HG03565 (cell line): ENCODE measurements at regions not wholly inside any gene's neighbourhood (a gene's known extent, or its start where the extent isn't known, plus 50 kb on each side); places are given as distances from the start of the nearest gene placed in this dataset.
A peak's percentile ranks its signal among the peaks of the same experiment; 100 is the strongest.

Experiments used
- ATAC-seq: cut with Tn5 transposase; IDR thresholded peaks from one replicate; pipeline ENCODE4 v1.9.1; 2021; ENCODE audit warnings: mild to moderate bottlenecking, moderate library complexity; ENCODE audit not compliant: unreplicated experiment

DNA sequence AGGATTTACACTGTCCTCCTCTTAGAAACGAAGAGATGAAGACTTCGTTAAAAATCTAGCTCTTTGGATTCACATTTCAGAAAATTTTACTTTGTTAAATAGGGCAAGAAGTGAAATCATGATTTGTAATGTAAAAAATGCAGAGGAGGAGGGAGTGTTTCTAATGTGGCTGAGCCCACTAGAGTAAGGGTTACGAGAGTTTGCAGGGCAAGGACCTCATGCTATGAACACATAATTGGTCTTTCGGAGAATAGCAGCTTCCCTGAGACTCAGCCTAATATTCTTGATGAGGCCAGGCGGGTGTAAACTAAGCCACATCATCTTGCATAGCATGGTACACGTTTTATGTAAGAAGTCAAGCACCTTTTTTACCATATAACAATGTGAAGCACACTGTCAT lies 191.0 kb upstream of the ADAMTS16 start:
- no peak for ATAC-seq

DNA sequence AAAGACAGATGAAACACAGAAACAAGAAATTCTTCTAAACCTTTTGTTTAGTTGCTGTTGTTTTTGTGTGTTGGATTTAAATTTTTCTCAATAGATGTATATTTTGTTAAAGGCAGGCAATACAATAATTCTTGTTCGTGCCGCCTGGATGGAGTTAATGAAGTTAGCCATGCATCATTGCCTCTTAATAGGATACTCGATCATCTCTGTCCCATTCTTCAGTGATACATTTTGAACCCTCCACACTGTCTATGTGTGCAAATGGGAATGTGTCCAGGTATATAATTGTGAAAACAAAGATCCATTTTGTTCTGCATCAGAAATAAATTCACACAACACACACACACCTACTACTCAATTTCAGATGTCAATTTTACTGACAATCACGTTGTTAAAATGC lies 186.6 kb upstream of the ADAMTS16 start:
- no peak for ATAC-seq

DNA sequence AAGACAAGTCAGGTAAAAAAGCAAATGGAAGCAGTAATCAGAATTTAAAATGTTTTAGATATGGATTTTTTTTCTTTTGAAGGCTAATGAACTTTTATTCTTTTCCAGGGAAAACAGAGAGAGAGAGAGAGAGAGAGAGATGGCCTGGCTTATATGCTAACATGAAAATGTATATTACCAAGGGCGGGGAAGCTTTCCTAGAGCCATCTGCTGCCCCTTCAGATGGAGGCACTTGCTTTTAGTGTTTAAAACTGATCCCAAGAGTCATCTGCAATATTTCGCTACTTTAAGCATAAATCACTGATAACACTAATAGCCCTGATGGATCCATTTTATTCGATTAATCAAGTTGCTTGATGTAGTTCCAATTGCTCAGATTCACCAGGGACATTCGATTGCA lies 186.1 kb upstream of the ADAMTS16 start:
- no peak for ATAC-seq

DNA sequence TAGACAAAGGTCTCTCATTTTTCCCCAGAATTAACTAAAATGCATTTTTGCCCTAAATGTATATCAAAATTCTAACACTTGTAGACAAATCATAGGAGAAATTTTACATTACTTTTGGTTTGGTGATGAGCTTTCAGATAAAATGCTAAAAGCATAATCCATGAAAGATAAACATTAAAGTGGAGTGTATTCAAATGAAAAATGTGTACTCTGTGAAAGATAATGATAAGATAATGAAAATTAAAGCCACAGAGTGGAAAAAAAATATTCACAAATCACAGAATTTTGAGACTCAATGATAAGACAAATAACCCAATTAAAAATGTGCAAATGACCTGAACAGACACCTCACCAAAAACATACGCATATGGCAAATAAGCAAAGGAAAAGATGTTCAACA lies 176.9 kb upstream of the ADAMTS16 start:
- ATAC-seq, result no peak

DNA sequence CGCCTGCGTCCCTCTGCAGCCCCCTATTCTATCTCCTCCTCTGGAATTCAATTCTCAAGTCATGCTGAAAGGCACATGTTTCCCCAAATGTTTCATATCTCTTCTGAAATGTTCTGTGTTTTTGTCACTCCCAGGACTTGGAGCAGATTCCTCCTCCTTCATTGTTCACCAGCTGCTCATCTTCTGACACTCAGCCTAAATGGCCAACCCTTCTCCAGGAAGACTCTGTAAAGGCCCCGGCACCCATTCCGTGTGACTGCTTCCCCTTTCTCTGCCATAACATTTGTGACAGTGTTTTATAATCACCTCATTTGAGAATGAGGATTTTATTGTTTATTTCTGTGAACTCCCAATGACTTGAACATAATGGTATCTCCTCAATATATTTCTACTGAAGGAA lies 170.8 kb upstream of the ADAMTS16 start:
- ATAC-seq, result no peak

DNA sequence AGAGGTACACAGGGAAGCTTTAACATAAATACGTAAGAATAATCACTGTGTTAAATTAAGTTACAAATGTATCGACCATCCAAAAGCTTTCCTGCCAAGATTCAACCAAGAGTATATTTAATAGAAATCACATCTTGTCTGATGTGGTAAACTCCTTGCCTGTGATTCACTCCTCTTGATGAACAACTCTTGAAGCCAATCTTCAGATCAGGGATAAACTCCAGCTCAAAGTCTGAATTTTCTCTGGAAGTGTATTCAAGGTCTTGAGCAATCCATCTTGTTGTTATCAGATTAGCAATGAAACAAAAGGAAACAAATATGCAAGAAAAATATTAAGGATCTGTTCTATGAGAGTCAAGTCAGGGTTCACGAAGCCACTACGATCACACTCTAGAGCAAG lies 170.0 kb upstream of the ADAMTS16 start:
- ATAC-seq, result no peak

DNA sequence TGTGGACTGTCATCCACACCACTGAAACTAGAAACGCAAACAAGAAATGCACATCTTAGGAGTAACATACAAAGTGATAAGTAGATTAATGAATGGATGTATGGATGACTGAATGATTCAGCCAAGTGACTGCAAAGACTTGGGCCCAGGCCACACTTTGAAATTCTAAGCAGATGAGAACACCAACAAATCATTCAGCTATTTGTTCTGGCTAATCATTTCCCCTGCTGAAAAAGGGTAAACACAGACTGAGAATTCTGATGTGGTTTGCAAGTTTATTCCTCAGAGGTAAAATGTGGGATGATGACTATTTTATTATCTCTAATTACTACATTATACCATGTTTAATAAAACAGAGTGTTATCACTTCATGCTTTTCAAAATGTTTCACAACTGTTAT lies 163.2 kb upstream of the ADAMTS16 start:
- no peak for ATAC-seq

DNA sequence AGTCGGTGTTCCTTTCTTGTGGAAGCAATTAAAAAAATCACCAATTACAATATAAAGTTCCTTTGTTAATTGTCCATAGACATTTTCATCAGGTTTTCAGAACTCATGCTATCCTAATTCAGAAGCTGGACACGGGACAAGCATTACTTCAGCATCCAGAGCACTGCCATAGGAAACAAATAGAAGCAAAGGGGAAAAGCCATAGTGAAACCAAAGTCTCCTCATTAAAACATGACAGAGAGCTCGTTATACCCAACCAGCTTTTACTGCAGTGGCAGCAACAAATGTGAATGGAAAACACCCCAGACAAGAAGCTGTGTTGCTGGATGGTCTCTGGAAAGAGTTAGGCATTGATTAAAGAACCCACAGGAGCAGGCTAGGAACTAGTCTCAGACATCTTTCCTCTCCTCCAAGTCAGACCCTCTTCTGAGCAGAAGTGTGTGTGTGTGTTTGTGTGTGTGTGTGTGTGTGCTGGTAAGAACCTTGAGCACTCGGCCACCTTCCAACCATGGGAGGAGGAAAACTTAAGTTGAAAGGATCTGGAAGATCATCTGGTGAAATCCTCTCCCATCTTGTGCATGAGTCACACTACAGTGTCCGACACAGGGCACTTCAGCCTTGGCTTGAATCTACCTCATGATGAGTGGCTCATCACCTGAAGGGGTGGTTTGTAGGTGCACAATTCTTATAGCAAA lies 162.6 kb upstream of the ADAMTS16 start:
- ATAC-seq, result no peak

DNA sequence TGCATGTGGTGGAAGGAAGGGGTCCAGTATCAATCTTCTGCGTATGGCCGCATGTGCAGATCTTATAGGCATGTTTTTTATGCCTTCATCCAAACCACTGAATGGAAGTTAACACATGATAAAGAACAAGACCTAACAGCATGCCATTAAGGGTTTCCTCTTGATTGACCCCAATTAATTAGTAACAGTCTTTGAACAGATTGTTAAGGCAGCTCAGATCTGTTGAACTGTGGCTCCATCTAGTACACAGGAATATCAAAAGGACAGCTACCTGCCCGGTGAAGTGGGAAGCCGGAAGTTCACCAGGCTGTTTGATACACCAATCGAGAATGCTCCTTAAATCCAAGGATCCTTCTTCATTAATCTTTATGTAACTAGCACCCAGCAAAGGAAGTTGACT lies 159.9 kb upstream of the ADAMTS16 start:
- no peak for ATAC-seq

DNA sequence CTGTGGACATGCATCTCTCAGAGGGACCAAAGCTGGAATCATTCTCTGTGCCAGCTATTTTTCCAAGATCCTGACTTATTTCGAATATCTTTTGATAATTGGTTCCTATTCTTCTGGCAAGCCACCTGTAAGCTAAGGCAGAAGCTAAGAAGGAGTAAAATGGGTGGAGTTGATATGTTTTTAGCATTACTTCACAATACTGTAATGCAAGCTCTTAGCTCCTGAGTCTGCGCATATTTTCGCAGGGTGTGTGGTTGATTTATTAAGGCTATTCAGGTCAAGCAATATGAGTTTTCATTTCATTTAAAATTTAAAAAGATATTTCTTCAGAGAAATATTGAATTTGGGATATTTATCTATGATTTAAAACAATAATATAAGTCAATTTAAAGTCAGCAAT lies 158.5 kb upstream of the ADAMTS16 start:
- no peak for ATAC-seq

DNA sequence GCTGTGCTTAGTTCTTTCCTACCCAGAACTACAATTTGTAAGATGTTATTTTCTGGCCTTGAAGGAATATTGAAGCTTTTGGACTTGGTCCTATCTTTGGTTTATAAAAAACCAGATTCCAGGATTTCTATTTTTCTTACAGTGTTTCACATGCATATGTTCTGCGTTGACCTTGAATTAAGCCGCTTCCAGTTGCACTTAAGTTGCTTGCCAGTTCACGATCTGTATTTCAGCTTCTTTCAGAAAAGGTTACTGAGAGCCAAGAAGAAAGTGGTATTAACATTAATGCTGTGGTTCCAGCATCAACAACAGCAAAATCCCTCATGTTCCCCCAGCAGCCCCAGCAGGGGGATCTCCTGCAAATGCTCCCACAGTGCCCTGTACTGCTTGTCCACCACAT lies 156.4 kb upstream of the ADAMTS16 start:
- ATAC-seq, result no peak

DNA sequence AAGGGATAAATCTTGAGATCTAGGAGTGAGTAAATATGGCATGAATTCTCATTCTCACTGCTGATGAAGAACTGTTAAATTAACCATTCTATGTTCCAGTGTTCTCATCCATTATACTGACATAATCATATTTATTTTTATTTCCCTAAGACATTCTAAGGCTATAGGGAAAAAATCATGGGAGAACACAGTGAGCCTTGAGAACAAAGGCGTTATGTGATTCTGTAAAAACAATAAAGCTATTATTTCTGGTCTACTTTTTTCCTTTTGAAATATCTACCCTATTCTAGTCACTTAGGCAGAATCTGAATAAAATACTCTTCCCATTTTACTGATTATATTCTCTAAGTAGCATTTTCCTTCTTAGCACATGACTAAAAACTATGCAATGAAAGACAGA lies 155.7 kb upstream of the ADAMTS16 start:
- no peak for ATAC-seq

DNA sequence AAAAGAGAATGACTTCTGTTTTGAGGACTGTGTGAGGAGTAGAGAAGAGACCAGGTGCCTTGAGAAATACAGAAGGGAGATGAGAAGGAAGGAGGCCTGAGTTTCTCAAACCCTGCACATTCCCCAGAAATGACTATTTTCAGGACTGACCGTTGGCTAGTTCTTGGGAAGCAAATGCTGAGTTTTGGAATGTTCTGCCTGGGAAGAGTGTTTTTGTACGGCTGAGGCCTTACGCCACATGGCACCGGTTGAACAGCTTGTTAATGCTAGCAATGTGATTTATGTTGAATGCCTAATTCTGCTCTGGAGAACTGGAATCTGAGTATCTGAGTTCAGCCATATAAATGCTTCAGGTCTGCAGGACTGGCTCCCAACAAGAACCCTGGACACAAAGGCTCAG lies 152.7 kb upstream of the ADAMTS16 start:
- ATAC-seq, result no peak

DNA sequence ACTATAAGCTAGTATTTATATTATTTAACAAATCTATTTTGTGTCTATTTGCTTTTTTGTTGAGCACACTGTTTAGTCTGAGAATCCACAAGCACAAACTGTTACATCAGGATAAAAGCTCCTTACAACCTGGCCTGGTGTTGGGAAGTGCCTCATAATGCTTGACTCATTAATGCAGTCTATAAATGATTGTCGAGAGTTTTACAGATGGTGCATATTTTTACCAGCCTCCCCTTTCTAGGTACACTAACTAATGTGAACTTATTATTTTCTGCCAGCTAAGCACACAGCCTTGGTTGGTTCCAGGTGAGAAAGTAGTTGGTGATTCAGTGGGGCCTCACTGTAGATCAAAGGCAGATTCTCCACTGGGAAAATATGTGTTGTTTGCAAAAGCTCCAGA lies 151.0 kb upstream of the ADAMTS16 start:
- ATAC-seq, result no peak

DNA sequence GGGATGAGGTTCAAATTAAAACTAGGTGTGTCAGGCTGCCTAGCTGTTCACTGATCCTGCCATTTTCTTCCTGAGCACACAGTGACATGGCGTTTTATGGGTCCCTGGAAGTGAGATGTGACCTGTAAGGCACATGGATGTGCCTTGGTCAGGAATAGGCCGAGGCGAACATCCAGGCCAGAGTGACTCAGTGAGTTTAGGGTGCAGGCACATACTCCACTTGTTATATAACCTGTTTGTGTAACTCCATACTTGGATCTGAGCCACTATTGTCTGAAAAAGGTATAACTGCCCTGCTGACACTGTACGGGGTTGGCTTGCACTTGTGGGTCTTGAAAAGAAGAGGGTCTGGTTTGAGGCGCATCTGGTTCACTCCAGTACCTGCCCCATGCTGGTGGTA lies 150.1 kb upstream of the ADAMTS16 start:
- no peak for ATAC-seq

DNA sequence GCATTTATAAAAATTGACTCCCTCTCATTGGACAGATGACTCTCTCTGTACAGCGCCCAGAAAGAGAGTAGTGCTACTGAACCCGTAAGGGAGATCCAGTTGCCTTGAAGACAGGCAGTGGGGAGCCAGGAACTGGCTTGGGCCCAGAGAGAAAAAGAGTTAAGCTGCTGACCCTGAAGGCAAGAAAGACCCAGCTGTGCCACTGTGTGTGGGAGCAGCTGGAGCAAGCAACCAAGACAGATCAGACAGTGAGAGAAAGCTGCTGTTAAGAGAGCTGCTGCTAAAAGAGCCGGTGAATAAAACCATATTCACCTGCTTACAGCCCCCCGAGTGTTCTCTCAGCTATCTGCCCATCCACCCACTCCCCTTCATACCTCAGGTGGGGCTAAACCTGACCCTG lies 149.7 kb upstream of the ADAMTS16 start:
- ATAC-seq, result no peak

DNA sequence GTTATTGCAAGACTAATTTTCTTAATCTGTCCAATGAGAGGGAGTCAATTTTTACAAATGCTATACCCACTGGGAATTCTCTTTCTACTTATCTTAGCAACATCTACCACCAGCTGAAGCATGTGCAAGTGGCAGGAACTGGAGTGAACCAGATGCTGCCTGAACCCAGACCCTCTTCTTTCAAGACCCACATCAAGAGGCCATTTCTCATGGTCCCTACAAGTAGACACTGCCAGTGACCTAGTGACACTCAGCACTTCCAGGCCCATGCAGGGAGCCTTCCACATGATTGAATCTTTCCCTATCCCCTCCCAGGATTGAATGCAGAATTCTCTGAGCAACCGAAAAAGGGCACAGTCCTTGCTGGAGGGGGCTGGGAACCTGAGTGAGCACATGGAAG lies 148.2 kb upstream of the ADAMTS16 start:
- no peak for ATAC-seq

DNA sequence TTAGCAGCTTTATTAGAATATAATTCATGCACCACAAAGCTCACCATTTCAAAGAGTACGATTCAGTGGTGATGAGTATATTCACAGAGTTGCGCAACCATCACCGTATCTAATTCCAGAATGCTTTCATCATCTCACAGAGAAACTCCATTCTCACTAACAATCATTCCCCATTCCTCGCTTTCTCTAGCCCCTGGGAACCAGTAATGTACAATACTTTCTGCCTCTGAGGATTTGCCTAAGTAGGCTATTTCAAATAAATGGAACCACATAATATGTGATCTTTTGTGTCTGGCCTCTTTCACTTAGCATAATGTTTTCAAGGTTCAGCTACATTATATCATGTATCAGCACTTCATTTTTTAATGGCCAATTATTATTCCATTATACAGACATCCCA lies 145.1 kb upstream of the ADAMTS16 start:
- ATAC-seq, result no peak

DNA sequence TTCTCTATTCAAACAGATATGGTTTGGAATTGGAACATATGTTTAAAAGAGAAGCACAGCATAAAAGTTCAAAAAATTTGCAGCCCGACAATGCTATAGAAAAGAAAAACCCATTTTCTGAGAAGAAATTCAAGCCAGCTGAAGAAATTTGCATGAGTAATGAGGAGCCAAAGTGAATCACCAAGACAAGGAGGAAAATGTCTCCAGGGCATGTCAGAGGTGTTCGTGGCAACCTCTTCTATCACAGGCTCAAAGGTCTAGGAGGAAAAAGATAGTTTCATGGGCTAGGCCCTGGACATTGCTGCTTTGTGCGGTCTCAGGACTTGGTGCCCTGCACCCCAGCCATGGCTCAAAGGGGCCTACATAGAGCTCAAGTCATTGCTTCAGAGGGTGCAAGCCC lies 134.8 kb upstream of the ADAMTS16 start:
- no peak for ATAC-seq

DNA sequence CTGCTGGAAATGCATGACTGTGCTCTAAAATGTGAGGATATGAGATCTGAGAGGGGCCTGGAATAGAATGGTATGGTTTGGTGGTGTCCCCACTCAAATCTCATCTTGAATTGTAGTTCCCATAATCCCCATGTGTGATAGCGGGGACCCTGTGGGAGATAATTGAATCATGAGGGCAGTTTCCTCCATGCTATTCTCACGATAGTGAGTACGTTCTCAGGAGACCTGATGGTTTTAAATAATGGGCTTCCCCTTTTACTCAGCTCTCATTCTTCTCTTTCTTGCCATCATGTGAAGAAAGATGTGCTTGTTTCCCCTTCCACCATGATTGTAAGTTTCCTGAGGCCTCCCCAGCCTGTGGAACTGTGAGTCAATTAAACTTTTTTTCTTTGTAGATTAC lies 133.6 kb upstream of the ADAMTS16 start:
- peak; percentile 30 for ATAC-seq

DNA sequence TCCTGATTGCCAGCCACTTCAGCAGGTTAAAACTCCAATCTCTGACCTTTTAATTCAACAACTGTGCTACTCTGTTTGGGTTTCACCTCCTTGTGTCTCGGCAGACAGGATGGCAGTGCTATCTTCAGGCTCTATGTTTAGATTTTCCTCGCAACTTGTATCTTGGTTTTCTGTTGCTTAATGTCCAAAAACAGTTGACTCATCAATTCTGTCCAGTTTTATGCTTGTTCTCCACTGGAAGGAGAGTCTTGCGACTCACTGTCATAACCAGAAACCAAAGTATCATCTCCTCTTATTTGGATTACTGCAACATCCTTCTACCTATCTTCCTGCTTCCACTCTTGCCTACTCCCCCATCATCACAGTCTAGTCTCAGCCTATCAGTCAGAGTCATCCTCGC lies 130.9 kb upstream of the ADAMTS16 start:
- ATAC-seq, result no peak

DNA sequence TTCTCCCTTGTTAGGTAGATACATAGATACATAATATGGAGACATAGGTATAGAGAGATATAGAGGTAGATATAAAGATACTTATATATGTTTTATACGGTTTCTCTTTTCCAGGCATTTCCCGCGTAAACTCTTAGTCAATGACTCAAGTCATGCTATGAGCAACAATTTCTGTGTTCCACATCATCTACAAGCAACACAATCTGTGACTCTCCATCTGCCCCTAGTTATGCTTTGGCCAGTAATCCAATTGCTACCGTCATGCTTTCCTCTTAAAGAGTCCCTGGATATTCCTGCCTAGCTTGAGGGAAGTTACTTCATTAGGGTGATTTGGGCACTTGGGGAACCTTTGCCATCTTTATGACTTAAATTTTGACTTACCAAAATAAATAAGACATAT lies 129.0 kb upstream of the ADAMTS16 start:
- ATAC-seq, result no peak

DNA sequence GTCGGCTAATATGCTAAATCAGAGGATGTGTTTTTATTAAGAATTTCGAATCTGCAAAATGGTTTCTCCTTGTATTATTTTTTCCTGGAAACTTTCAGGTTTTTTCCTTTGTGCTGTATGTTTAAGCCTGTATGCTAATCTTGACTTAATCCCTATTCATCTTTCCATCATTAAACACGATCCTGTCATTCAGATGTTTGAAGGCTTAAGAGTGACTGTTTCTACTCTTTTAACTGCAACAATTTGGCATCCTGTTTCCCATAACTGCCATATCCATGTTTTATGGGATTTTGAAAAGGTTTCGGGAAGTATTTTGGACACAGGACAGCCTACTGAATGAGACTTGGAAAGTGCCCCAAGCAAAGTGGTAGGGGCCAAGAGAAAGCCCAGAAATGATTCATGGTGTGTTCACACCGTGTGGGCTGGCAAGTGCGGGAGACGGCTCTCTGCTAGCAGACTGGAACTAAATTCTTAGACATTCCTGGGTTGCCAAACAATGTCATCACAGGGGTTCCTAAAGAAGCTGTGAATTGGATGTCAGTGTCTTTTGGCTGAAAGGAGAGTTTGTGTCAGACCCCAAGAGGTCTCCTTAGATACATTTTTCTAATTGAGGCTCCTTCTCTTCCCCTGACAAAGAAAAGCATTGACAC lies 125.4 kb upstream of the ADAMTS16 start:
- no peak for ATAC-seq
